Neural cell (in vitro differentiated cells): ENCODE measurements at regions not wholly inside any gene's neighbourhood (a gene's known extent, or its start where the extent isn't known, plus 50 kb on each side); places are given as distances from the start of the nearest gene placed in this dataset.

Source experiments
- H2AFZ ChIP-seq: fragments of 200-600, 300-800 bp; sonication (generic), shearing (Covaris generic); 2 replicates; pipeline ENCODE4 v1.6.0; 2014; ENCODE audit warnings: low read depth, mild to moderate bottlenecking, antibody characterized with exemption, low read length, moderate library complexity
- H3F3A ChIP-seq: fragments of 200-600 bp; shearing (Covaris generic); 2 replicates; pipeline ENCODE4 v1.6.1; 2016; ENCODE audit warnings: mild to moderate bottlenecking, moderate library complexity, mixed read lengths, antibody characterized with exemption, low read length; ENCODE audit not compliant: insufficient read depth, poor library complexity, severe bottlenecking
- H3K27ac ChIP-seq: fragments of 200-600, 300-800 bp; sonication (generic), shearing (Covaris generic); 2 replicates; pipeline ENCODE4 v1.5.1; 2014; ENCODE audit warnings: mild to moderate bottlenecking, low read length, moderate library complexity
- H3K27me3 ChIP-seq: fragments of 300-800, 200-600 bp; sonication (generic), shearing (Covaris generic); 2 replicates; pipeline ENCODE4 v1.6.0; 2014; ENCODE audit warnings: mild to moderate bottlenecking, low read depth, low read length, moderate library complexity; ENCODE audit not compliant: insufficient read depth
- H3K36me3 ChIP-seq: fragments of 300-800, 200-600 bp; sonication (generic), shearing (Covaris generic); 2 replicates; pipeline ENCODE4 v1.5.1; 2014; ENCODE audit warnings: mild to moderate bottlenecking, antibody characterized with exemption, low read length, moderate library complexity; ENCODE audit not compliant: insufficient read depth
- H3K4me2 ChIP-seq: fragments of 300-800, 200-600 bp; sonication (generic), shearing (Covaris generic); 2 replicates; pipeline ENCODE4 v1.6.0; 2014; ENCODE audit warnings: mild to moderate bottlenecking, low read length
- H3K4me3 ChIP-seq: fragments of 300-800, 200-600 bp; sonication (generic), shearing (Covaris generic); 2 replicates; pipeline ENCODE4 v1.5.1; 2014; ENCODE audit warnings: mild to moderate bottlenecking, low read length, moderate library complexity
- H3K79me2 ChIP-seq: fragments of 200-600 bp; shearing (Covaris generic); replicated peaks from 2 replicates; pipeline ENCODE4 v1.6.0; 2014; ENCODE audit warnings: mild to moderate bottlenecking, low read length, moderate library complexity; ENCODE audit not compliant: insufficient read depth
- H3K9ac ChIP-seq: fragments of 300-800, 200-600 bp; sonication (generic), shearing (Covaris generic); 2 replicates; pipeline ENCODE4 v1.6.1; 2016; ENCODE audit warnings: mild to moderate bottlenecking, low read length, mixed read lengths
- H3K9me2 ChIP-seq: fragments of 200-600 bp; shearing (Covaris generic); 2 replicates; pipeline ENCODE4 v1.6.1; 2016; ENCODE audit warnings: mild to moderate bottlenecking, low read length, mixed read lengths; ENCODE audit not compliant: insufficient read depth
- H3K9me3 ChIP-seq: fragments of 200-600, 300-800 bp; sonication (generic), shearing (Covaris generic); 2 replicates; pipeline ENCODE4 v1.6.1; 2016; ENCODE audit warnings: mild to moderate bottlenecking, mixed run types, low read length, moderate library complexity, mixed read lengths
- H4K20me1 ChIP-seq: fragments of 200-600 bp; shearing (Covaris generic); 2 replicates; pipeline ENCODE4 v1.6.1; 2016; ENCODE audit warnings: mild to moderate bottlenecking, mixed run types; ENCODE audit not compliant: insufficient read depth
- CTCF ChIP-seq: fragments of 450-650 bp; IDR thresholded peaks from 2 replicates; pipeline ENCODE4 v1.5.1; 2014; ENCODE audit warnings: antibody characterized with exemption, mild to moderate bottlenecking, moderate library complexity; ENCODE audit not compliant: poor library complexity, severe bottlenecking
- EP300 ChIP-seq: fragments of 450-650 bp; conservative IDR thresholded peaks from 2 replicates; pipeline ENCODE4 v1.6.1; 2014; ENCODE audit warnings: antibody characterized with exemption, mild to moderate bottlenecking, moderate library complexity; ENCODE audit not compliant: poor library complexity, severe bottlenecking
- EZH2 ChIP-seq: fragments of 200-600, 300-800 bp; shearing (Covaris generic), sonication (generic); IDR thresholded peaks from 2 replicates; pipeline ENCODE4 v1.6.1; 2014; ENCODE audit warnings: antibody characterized with exemption, low read length, borderline replicate concordance, mild to moderate bottlenecking; ENCODE audit not compliant: insufficient read depth, poor library complexity, severe bottlenecking
- MXI1 ChIP-seq: fragments of 450-650 bp; conservative IDR thresholded peaks from 2 replicates; pipeline ENCODE4 v1.6.1; 2014; ENCODE audit warnings: antibody characterized with exemption, mild to moderate bottlenecking; ENCODE audit not compliant: poor library complexity, severe bottlenecking
- POLR2AphosphoS5 ChIP-seq: IDR thresholded peaks from 2 replicates; pipeline ENCODE4 v1.6.1; 2012
- RAD21 ChIP-seq: fragments of 450-650 bp; conservative IDR thresholded peaks from 2 replicates; pipeline ENCODE4 v1.6.1; 2014; ENCODE audit warnings: antibody characterized with exemption, mild to moderate bottlenecking, moderate library complexity
- REST ChIP-seq: IDR thresholded peaks from 2 replicates; pipeline ENCODE4 v1.6.1; 2012; ENCODE audit warnings: borderline replicate concordance
- SMC3 ChIP-seq: fragments of 450-650 bp; conservative IDR thresholded peaks from 2 replicates; pipeline ENCODE4 v1.6.1; 2014; ENCODE audit warnings: antibody characterized with exemption, mild to moderate bottlenecking, moderate library complexity; ENCODE audit not compliant: poor library complexity
- TAF1 ChIP-seq: IDR thresholded peaks from 2 replicates; pipeline ENCODE4 v1.6.1; 2012; ENCODE audit warnings: low read depth

GRCh38 chr7:20846791-20847190 is 60.1 kb upstream of the SP8 start:
- no peak overlapping the region for H2AFZ ChIP-seq
- H3K36me3 ChIP-seq: no peaks in the 10 kb centered on the region
- no peaks in the 10 kb centered on the region for H3K79me2 ChIP-seq
- H3K9me2 ChIP-seq: no peaks in the 10 kb centered on the region
- H3F3A ChIP-seq: no peaks in the 10 kb centered on the region
- TF ChIP-seq TAF1 (no peak), MXI1 (no peak), RAD21 (no peak), EZH2 (no peak), SMC3 (no peak), CTCF (no peak), POLR2AphosphoS5 (no peak), EP300 (no peak), REST (no peak)
- H3K27me3 ChIP-seq: no peaks in the 10 kb centered on the region
- no peak overlapping the region for H3K4me3 ChIP-seq
- no peak overlapping the region for H3K9ac ChIP-seq
- no peaks in the 10 kb centered on the region for H4K20me1 ChIP-seq
- no peak overlapping the region for H3K27ac ChIP-seq
- no peak overlapping the region for H3K4me2 ChIP-seq
- H3K9me3 ChIP-seq: no peaks in the 10 kb centered on the region

DNA sequence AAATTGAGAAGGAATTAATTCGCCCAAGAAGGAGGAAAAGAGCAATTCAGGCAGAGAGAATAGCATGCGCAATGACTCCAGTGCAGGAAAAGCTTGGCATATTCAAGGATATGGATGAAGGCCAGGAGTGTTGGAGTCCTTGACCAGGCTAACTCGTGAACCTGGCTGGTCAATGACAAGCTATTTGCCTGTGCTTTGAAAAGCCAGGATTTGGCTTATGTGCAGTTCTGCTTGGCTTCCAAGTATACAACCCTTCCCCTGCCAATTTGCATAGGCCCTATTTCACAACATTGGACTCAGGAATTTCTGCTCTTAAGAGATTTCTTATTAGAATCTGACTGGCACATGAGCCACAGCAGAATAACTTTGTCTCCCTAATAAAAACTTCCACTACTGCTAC is 72.3 kb upstream of the SP8 start:
- Histone ChIP-seq H3K9me2 (no peaks in the 10 kb centered on the region), H3K9me3 (no peaks in the 10 kb centered on the region), H3K9ac (no peak overlapping the region), H3K79me2 (no peaks in the 10 kb centered on the region), H3K27me3 (no peaks in the 10 kb centered on the region), H2AFZ (no peak overlapping the region), H3K27ac (no peak overlapping the region), H3K4me2 (no peak overlapping the region), H3K36me3 (no peaks in the 10 kb centered on the region), H3K4me3 (no peak overlapping the region), H3F3A (no peaks in the 10 kb centered on the region), H4K20me1 (no peaks in the 10 kb centered on the region)
- TF ChIP-seq EP300: no peak
- TF ChIP-seq POLR2AphosphoS5: no peak
- TF ChIP-seq RAD21: no peak
- no peak for TF ChIP-seq CTCF
- TF ChIP-seq EZH2: no peak
- no peak for TF ChIP-seq REST
- no peak for TF ChIP-seq MXI1
- no peak for TF ChIP-seq SMC3
- no peak for TF ChIP-seq TAF1
